ENCODE measurements at regions not wholly inside any gene's neighbourhood (a gene's known extent, or its start where the extent isn't known, plus 50 kb on each side); places are given as distances from the start of the nearest gene placed in this dataset.

GRCh38 chr6:23533311-23533710 is 592.7 kb upstream of the NRSN1 start:
- H4K20me1 ChIP-seq (ENCODE audit: insufficient read depth, low read length) = no peaks in the 10 kb centered on the region
- no peaks in the 10 kb centered on the region for H3K4me1 ChIP-seq (ENCODE audit: insufficient read depth, low read length)
- no peaks in the 10 kb centered on the region for H3K27me3 ChIP-seq (ENCODE audit: control insufficient read depth in 1 of 2, insufficient read depth in 2 of 2, low read length in 2 of 2)
- no peak overlapping the region for H2AFZ ChIP-seq (ENCODE audit: low read length)
- POLR2A ChIA-PET = no interaction called here
- no peak overlapping the region for H3K9ac ChIP-seq (ENCODE audit: insufficient read depth, low read depth, low read length)
- ATAC-seq = no peak
- 47% methylated on average over 2 of the region's 2 CpGs for WGBS (ENCODE audit: low lambda C conversion rate)
- H3K27ac ChIP-seq (ENCODE audit: extremely low read length, insufficient read depth, low read length) = no peak overlapping the region
- H3K9me3 ChIP-seq (ENCODE audit: low read length) = no peaks in the 10 kb centered on the region
- H3K4me3 ChIP-seq (replicated peaks in 1 of 3; ENCODE audit: insufficient read depth in 1 of 3, low read depth in 2 of 3, low read length in 3 of 3) = no peak overlapping the region
- CTCF ChIA-PET (ENCODE audit: low intra/inter-chr PET ratio, low total read pairs) = no interaction called here
- no peaks in the 10 kb centered on the region for H3K79me2 ChIP-seq (ENCODE audit: insufficient read depth, low read length)
- no peaks in the 10 kb centered on the region for H3K36me3 ChIP-seq (replicated peaks in 1 of 2; ENCODE audit: control insufficient read depth in 1 of 2, insufficient read depth in 2 of 2, low read length in 2 of 2)
- no TSS peak for BruUV-seq (replicated peaks)
- intact Hi-C loops (cut with micrococcal nuclease; ENCODE audit: unreplicated experiment) = no loop called here
- no peak overlapping the region for H3K4me2 ChIP-seq (ENCODE audit: low read depth, low read length)
- no peak for TF ChIP-seq ZNF431 (CRISPR knock-in tag; IDR thresholded peaks at IDR 0.05; ENCODE audit: borderline replicate concordance, low read depth)
- TF ChIP-seq ZNF598 (CRISPR knock-in tag; IDR thresholded peaks at IDR 0.05; ENCODE audit: borderline replicate concordance) = no peak
- no peak for TF ChIP-seq MAZ (IDR thresholded peaks at IDR 0.05; ENCODE audit: borderline replicate concordance, low read depth, low read length)
- TF ChIP-seq MAZ (CRISPR knock-in tag; IDR thresholded peaks at IDR 0.05; ENCODE audit: low read depth) = no peak
- no peak for TF ChIP-seq ZNF567 (CRISPR knock-in tag; IDR thresholded peaks at IDR 0.05; ENCODE audit: borderline replicate concordance)
- TF ChIP-seq ZNF101 (CRISPR knock-in tag; IDR thresholded peaks at IDR 0.05; ENCODE audit: borderline replicate concordance, low read depth) = no peak
- TF ChIP-seq FOXP4 (CRISPR knock-in tag; IDR thresholded peaks at IDR 0.05) = no peak
- no peak for TF ChIP-seq SALL2 (CRISPR knock-in tag; IDR thresholded peaks at IDR 0.05)
- no peak for TF ChIP-seq SMAD1 (CRISPR knock-in tag; IDR thresholded peaks at IDR 0.05; ENCODE audit: borderline replicate concordance, low read depth)
- no peak for TF ChIP-seq CBFB (CRISPR knock-in tag; IDR thresholded peaks at IDR 0.05)
- no peak for TF ChIP-seq KLF15 (CRISPR knock-in tag; IDR thresholded peaks at IDR 0.05; ENCODE audit: borderline replicate concordance)
- no peak for TF ChIP-seq SCMH1 (CRISPR knock-in tag; IDR thresholded peaks at IDR 0.05; ENCODE audit: borderline replicate concordance)
- no peak for TF ChIP-seq ZBTB38 (CRISPR knock-in tag; IDR thresholded peaks at IDR 0.05)
- TF ChIP-seq HINFP (CRISPR knock-in tag; IDR thresholded peaks at IDR 0.05; ENCODE audit: low read depth) = no peak
- TF ChIP-seq ZNF12 (CRISPR knock-in tag; IDR thresholded peaks at IDR 0.05) = no peak
- no peak for TF ChIP-seq ZNF512 (CRISPR knock-in tag; IDR thresholded peaks at IDR 0.05)
- in situ Hi-C loops (cut with HindIII; ENCODE audit: extremely low pct_ligation_motif_present, low pct_unique_long_range_greater_than_20kb) = no loop called here
- FAIRE-seq = no peak
- no peak for DNase-seq (ENCODE audit: low spot score)

Measured in HepG2 (cell line).